ENCODE measurements at regions not wholly inside any gene's neighbourhood (a gene's known extent, or its start where the extent isn't known, plus 50 kb on each side); places are given as distances from the start of the nearest gene placed in this dataset.

DNA sequence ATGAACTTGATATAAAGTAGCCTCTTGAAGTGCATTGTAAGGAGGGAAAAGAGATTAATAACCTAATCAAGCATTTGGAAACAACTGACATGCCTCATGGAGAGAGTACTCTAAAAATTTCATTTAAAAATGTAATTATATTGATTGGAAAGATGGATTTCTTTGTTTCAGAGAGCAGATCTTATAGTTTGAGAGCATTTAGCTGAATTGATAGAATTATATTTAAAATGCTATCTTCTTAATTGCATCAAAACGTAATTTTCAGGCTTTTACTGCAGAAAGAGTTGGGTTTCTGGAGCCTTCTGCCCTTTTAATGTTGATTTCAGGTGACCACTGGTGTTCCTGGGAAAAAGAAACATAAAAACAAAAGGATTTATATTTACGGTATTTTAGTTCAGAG lies 130.6 kb downstream of the EDN3 start:
- in situ Hi-C loops (cut with MboI; ENCODE audit: low sequenced_read_pairs, unreplicated experiment) = no loop called here
- DNase-seq (ENCODE audit: low spot score) = no peak
- TF ChIP-seq, protein P1, sequence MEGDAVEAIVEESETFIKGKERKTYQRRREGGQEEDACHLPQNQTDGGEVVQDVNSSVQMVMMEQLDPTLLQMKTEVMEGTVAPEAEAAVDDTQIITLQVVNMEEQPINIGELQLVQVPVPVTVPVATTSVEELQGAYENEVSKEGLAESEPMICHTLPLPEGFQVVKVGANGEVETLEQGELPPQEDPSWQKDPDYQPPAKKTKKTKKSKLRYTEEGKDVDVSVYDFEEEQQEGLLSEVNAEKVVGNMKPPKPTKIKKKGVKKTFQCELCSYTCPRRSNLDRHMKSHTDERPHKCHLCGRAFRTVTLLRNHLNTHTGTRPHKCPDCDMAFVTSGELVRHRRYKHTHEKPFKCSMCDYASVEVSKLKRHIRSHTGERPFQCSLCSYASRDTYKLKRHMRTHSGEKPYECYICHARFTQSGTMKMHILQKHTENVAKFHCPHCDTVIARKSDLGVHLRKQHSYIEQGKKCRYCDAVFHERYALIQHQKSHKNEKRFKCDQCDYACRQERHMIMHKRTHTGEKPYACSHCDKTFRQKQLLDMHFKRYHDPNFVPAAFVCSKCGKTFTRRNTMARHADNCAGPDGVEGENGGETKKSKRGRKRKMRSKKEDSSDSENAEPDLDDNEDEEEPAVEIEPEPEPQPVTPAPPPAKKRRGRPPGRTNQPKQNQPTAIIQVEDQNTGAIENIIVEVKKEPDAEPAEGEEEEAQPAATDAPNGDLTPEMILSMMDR (IDR thresholded peaks at IDR 0.05; ENCODE audit: borderline replicate concordance, control extremely low read depth, extremely low read depth, insufficient read depth, missing control alignments) = no peak

DNA sequence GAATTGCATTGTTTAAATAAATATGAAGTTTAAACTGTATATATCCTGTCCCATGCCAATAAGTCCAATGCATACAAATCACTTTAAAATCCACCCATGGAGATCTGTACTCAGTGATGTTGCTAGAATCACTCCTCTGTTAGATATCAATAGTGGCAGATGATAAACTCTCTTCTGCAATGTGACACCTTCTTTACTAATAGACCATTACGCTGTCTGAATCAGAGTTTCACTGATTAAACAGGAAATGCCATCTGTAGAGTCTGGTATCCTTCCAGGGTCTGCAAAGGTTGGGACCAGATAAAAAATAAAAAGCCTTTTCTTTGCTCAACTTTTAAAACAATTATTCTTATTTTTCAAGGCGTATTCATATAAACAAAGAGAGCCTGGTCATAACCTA lies 134.5 kb downstream of the EDN3 start:
- TF ChIP-seq, protein P1 (IDR thresholded peaks at IDR 0.05; ENCODE audit: borderline replicate concordance, control extremely low read depth, extremely low read depth, insufficient read depth, missing control alignments) = no peak
- in situ Hi-C loops (cut with MboI; ENCODE audit: low sequenced_read_pairs, unreplicated experiment) = no loop called here
- no peak for DNase-seq (ENCODE audit: low spot score)

DNA sequence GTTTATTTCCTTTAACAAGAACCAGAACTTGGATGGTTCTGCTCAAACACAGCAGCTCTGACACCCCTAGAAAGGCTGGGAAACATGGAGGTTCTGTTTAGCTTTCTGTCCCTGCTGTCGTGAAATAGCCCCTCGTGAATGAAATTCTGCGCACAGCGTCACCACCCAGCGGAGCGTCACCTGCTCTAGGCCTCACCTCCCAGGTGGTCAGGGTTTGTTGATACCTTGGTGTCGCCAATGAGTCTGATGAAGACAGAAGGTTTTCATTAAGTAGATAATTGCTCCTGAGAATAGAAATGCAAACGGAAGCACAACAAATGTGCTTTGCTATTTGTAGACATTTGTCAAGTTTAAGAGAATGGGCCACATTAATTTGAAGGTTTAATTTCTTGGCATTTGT lies 135.1 kb downstream of the EDN3 start:
- TF ChIP-seq, protein P1 (IDR thresholded peaks at IDR 0.05; ENCODE audit: borderline replicate concordance, control extremely low read depth, extremely low read depth, insufficient read depth, missing control alignments) = no peak
- no peak for DNase-seq (ENCODE audit: low spot score)
- in situ Hi-C loops (cut with MboI; ENCODE audit: low sequenced_read_pairs, unreplicated experiment) = no loop called here

DNA sequence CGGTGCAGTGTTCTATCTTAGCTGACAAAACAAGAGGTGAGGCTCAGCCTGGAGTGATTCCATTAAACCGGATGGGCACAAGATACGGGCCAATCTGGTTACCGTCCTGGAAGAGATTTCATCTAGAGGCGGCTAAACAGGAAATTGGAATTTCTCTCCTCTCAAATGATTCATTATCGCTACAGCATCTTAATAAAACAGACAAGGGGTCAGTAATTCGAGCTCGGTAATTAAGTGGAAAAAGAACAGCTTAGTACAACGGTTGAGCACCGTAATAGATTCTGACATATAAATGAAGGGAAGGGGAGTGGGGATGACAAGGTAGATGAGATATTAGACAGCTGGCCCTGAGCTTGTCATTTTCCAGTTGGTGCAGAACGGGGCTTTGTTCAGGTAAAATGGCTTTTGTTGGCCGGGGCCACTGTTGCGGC lies 137.2 kb downstream of the EDN3 start:
- in situ Hi-C loops (cut with MboI; ENCODE audit: low sequenced_read_pairs, unreplicated experiment) = no loop called here
- TF ChIP-seq, protein P1 (IDR thresholded peaks at IDR 0.05; ENCODE audit: borderline replicate concordance, control extremely low read depth, extremely low read depth, insufficient read depth, missing control alignments) = no peak
- no peak for DNase-seq (ENCODE audit: low spot score)

DNA sequence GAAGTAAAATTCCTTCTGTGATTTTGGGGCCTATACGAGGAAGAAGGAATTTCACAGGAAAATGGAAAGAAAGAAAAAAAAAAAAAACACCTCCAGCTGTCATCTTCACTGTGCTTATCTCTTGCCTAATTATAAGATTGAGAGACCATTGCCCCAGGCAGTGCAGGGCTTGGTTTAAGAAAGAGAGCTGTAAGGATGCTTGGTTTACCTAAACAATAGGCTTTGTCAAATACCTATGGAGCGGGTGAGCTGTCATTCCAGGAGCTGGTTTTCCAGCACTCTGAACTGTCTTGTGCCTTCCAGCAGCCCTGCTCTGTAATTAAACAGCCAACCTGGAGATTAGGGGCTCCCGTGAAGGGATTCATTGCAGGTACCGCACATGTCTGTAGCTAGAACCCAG lies 137.8 kb downstream of the EDN3 start:
- DNase-seq (ENCODE audit: low spot score) = no peak
- TF ChIP-seq, protein P1 (IDR thresholded peaks at IDR 0.05; ENCODE audit: borderline replicate concordance, control extremely low read depth, extremely low read depth, insufficient read depth, missing control alignments) = no peak
- in situ Hi-C loops (cut with MboI; ENCODE audit: low sequenced_read_pairs, unreplicated experiment) = no loop called here

DNA sequence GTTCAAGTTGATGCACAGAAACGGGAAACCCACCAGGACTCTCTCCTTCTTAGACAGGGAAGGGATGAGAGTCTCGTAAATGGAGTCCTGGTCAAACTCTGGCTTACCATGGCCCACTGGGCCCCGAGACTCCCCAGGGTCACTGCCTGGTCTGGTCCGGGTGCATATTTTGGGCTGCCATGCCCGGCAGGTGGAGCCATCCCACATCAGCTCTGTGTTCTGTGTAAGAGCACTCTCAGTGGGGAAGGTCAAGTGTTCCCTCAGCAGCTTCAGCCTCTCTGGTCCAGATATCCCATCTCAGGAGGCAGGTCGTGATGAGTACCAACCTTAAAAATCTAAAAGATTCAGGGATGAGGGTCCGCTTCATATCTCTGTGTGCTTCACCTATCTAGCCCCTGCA lies 138.8 kb downstream of the EDN3 start:
- no peak for DNase-seq (ENCODE audit: low spot score)
- TF ChIP-seq, protein P1 (IDR thresholded peaks at IDR 0.05; ENCODE audit: borderline replicate concordance, control extremely low read depth, extremely low read depth, insufficient read depth, missing control alignments) = no peak
- in situ Hi-C loops (cut with MboI; ENCODE audit: low sequenced_read_pairs, unreplicated experiment) = no loop called here

DNA sequence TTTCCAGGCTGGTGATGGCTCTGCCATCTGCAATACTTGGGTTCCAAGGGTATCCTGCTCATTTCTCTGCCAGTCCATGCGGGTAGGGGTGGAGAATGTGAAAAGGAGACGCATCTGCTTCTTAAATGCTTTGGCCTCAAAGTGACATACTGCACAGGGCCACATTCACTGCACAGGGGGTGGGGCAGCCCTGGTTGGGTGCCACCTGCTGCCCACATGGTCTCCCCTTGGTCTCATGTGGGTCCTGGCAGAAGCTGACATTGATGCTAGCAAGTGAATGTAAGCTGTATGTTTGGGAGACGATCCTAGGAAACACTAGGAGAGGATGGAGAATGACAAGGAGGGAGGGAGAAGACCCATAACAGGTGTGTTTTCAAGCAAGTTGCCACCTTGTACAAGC lies 140.9 kb downstream of the EDN3 start:
- TF ChIP-seq, protein P1 (IDR thresholded peaks at IDR 0.05; ENCODE audit: borderline replicate concordance, control extremely low read depth, extremely low read depth, insufficient read depth, missing control alignments) = no peak
- in situ Hi-C loops (cut with MboI; ENCODE audit: low sequenced_read_pairs, unreplicated experiment) = no loop called here
- no peak for DNase-seq (ENCODE audit: low spot score)
